Activated CD4-positive, alpha-beta T cell treated with anti-CD3 and anti-CD28 coated beads, Interleukin-2, amount 10 ng/mL, durations not matched to agents 24 days and 14 days (primary cell): ENCODE measurements at regions not wholly inside any gene's neighbourhood (a gene's known extent, or its start where the extent isn't known, plus 50 kb on each side); places are given as distances from the start of the nearest gene placed in this dataset.
A peak's percentile ranks its signal among the peaks of the same experiment; 100 is the strongest.

Source experiments
- DNase-seq: peaks from one replicate; pipeline ENCODE4 v3.0.0; 2022
- H3K27ac Mint-ChIP-seq: one replicate; pipeline ENCODE4 v1.8.0; 2022; ENCODE audit warnings: mild to moderate bottlenecking, mixed read lengths
- H3K27me3 Mint-ChIP-seq: one replicate; pipeline ENCODE4 v1.8.0; 2022; ENCODE audit warnings: mixed read lengths
- H3K36me3 Mint-ChIP-seq: one replicate; pipeline ENCODE4 v1.8.0; 2022; ENCODE audit warnings: low read depth, mild to moderate bottlenecking, mixed read lengths
- H3K4me1 Mint-ChIP-seq: one replicate; pipeline ENCODE4 v1.8.0; 2021; ENCODE audit warnings: mixed read lengths
- H3K4me3 Mint-ChIP-seq: one replicate; pipeline ENCODE4 v1.8.0; 2022; ENCODE audit warnings: mild to moderate bottlenecking, moderate library complexity, mixed read lengths
- H3K9me3 Mint-ChIP-seq: one replicate; pipeline ENCODE4 v1.8.0; 2021; ENCODE audit warnings: mixed read lengths
- intact Hi-C: fragments of 100-400 bp; cut with micrococcal nuclease; formaldehyde crosslinking; loops from one replicate; pipeline ENCODE4 v1.15.1; 2023

DNA sequence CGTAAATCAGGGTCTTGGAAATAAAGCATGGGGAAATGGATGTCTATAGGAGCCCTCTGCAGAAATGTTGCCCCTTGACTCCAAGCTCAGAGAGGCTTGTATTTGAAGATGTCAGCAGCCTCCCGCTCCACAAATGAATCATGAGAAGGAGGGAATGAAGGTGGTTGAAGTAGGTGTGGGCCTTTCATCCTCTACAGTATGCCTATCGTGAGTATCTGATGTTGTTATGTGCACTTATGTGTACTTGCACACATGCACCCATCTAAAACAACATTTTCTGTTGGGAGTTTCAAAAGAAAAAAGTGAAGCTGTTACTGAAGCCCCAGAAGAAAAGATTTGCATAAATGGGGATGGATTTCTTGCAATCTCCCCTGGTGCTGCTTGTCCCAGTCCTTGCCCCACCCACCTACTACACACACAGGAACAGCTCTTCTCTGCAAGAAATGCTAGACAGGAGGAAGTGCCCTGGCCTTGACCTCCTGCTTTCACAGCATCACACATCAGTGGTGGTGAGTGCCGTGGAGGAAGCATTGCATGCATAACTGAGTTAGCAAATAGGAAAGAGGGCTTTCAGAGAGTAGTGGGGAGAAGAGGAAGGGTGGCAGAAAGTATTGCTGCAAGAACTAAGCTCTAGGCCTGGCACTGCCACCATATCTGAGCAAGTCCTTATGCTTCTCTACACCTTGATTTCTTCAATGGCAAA lies 156.1 kb downstream of the SNX18 start:
- H3K27ac Mint-ChIP-seq: peak overlapping the region; percentile 7
- peak; percentile 85 for DNase-seq

DNA sequence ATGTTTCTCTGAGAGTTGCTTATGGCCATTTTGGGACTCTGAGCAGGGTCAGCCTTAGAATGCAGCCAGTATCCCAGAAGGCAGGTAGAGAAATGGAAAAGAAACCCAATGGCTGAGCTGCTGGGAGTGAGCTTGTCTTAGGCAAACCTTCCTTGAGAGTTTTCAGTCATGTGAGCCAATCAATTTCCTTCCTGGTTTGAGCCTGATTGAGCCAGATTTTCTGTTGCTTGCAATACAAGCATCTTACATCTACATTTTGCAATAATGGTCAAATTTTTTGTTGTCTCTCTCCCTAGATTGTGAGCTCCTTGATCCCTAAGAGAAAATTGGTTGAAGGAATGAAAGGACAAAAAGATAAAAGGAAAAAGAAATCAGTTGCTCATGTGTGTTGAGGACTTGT lies 155.3 kb downstream of the SNX18 start:
- DNase-seq: no peak
- peaks cover 17% of the 10 kb centered on the region for H3K9me3 Mint-ChIP-seq
- H3K4me1 Mint-ChIP-seq: peaks cover 62% of the 10 kb centered on the region
- peaks cover under 1% of the 10 kb centered on the region for H3K27me3 Mint-ChIP-seq
- no peak overlapping the region for H3K4me3 Mint-ChIP-seq
- intact Hi-C loops: no loop called here
- peaks cover 6% of the 10 kb centered on the region for H3K36me3 Mint-ChIP-seq
- no peak overlapping the region for H3K27ac Mint-ChIP-seq

More for the DNA sequence above, 156.1 kb downstream of the SNX18 start:
- intact Hi-C loops: no loop called here
- H3K36me3 Mint-ChIP-seq: peaks cover 1% of the 10 kb centered on the region
- peak overlapping the region; percentile 7 for H3K4me3 Mint-ChIP-seq
- peaks cover 8% of the 10 kb centered on the region for H3K27me3 Mint-ChIP-seq
- H3K9me3 Mint-ChIP-seq: peaks cover 17% of the 10 kb centered on the region
- peaks cover 63% of the 10 kb centered on the region for H3K4me1 Mint-ChIP-seq

DNA sequence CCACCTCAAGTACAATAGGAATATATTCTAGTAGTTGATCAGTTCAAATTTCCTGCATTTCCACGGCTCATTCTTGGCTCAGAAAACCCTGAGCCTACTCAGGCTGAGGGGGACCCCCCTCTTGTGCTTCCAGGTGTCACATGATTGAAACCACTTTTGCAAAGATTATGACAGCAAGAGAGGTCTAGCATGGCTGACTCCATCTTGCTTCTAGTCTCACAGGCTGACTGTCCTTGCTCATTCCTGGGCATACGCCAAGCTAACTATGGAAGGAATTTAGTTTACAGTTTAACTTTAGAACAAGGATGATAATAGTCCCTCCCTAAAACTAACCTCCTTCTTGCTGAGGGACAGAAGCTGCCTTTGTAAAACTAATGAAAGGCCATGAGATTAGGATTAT lies 154.1 kb downstream of the SNX18 start:
- Mint-ChIP-seq H3K27me3 (no peaks in the 10 kb centered on the region), H3K4me1 (peaks cover 59% of the 10 kb centered on the region), H3K4me3 (no peak overlapping the region), H3K36me3 (peaks cover 6% of the 10 kb centered on the region), H3K9me3 (peaks cover 18% of the 10 kb centered on the region), H3K27ac (no peak overlapping the region)
- intact Hi-C loops: no loop called here
- DNase-seq: no peak

DNA sequence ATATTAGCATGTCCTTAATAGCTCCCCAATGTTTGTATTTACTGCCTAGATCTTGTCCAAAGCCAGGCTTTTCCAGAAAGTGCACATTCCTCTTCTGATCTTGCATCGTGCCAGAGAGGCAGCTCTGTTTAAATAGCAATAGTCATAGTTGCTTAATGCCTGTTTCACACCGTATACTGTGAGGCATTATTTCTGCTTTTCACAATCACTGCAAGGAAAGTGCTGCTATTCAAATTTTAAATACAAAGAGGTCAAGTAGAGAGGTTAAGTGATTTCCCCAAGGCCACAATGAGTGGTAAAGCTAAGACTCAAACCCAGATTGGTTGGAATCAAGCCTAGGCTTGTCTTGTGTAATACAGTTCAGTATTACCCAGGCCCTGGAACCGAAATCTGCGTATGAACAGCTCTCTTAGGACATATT lies 153.6 kb downstream of the SNX18 start:
- Mint-ChIP-seq H3K27ac (no peak overlapping the region), H3K27me3 (no peaks in the 10 kb centered on the region), H3K9me3 (peaks cover 18% of the 10 kb centered on the region), H3K36me3 (peaks cover 6% of the 10 kb centered on the region), H3K4me1 (peaks cover 53% of the 10 kb centered on the region), H3K4me3 (no peak overlapping the region)
- DNase-seq: peak; percentile 47
- intact Hi-C loops: no loop called here

DNA sequence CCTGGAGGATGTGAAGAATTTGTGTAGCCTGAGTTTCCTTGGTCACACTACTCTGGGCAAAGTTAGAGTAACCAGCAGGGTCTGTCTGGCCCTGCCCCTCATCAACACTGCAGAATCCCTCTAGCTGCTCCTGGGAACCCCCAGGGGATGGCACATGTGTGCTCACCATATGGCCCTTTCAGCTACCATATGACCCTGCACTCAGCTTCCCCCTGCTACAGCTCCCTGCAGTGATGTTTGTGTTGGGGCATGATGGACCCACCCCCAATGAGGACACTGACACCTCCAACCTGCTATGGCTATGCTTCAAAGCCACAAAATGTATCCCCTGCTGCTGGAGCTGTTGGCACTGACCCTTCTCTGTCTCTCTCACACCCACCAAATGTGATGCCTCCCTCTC lies 152.7 kb downstream of the SNX18 start:
- Mint-ChIP-seq H3K36me3 (peaks cover 6% of the 10 kb centered on the region), H3K27me3 (peaks cover 2% of the 10 kb centered on the region), H3K4me3 (peak overlapping the region; percentile 12), H3K27ac (no peak overlapping the region), H3K4me1 (peaks cover 52% of the 10 kb centered on the region), H3K9me3 (peaks cover 21% of the 10 kb centered on the region)
- intact Hi-C loops: no loop called here
- peak; percentile 54 for DNase-seq

DNA sequence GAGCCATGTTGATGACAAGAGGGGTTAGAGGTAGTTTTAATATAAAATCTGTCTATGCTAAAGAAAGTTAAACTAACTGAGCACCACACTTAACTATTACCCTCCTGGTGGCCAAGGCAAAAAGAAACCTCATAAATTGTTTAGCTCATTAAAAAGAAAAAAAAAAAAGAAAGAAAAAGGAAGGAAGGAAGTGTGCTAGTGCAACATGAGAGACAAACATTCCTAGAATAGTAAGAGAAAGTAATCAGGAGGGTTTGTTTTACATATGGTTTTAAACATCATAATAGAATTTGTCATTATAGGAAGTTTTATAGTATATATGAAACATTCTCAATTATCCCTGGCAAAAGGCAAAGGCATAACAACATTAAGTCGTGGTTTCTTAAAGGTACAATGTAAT lies 152.3 kb downstream of the SNX18 start:
- Mint-ChIP-seq H3K4me3 (peak overlapping the region; percentile 8), H3K27ac (no peak overlapping the region), H3K36me3 (peaks cover 6% of the 10 kb centered on the region), H3K27me3 (peaks cover 3% of the 10 kb centered on the region), H3K4me1 (peaks cover 52% of the 10 kb centered on the region), H3K9me3 (peaks cover 21% of the 10 kb centered on the region)
- peak; percentile 29 for DNase-seq
- intact Hi-C loops: no loop called here

DNA sequence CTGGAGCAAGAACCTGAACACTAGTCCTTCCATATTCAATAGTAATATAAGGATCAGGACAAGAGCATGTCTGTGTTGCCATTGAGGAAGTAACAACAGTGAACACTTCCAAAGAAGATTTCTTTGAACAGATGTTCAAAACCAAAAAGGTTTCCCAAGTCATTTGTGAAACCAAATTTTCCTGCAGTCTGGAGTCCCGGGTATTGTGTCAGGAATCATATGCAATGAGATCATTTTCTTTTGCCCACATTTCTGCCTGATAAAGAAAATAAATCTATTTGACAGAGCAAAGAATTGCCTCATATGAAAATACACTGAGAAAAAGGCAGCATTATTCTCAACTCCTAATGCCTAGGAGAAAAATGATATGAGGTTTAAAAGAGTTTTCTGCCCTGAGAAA lies 151.7 kb downstream of the SNX18 start:
- Mint-ChIP-seq H3K4me3 (no peak overlapping the region), H3K9me3 (peaks cover 18% of the 10 kb centered on the region), H3K27me3 (peaks cover 3% of the 10 kb centered on the region), H3K27ac (no peak overlapping the region), H3K36me3 (peaks cover 6% of the 10 kb centered on the region), H3K4me1 (peaks cover 46% of the 10 kb centered on the region)
- no peak for DNase-seq
- intact Hi-C loops: no loop called here

DNA sequence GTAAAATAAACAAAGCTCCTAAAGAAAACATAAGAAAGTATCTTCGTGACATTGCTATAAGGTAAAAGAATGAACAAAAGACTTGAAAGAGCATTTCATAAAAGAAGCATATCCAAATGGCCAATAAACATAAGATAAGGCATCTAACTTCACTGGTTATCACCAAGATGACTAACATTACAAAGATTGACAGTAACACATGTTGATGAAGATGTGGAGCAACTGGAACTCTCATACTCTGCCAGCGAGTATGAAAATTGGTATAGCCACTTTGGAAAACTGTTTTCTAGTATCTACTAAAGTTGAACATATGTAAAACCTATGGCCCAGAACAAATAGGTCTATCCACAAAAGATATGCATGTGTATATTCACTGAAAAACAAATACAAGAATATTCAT lies 150.5 kb downstream of the SNX18 start:
- Mint-ChIP-seq H3K27ac (no peak overlapping the region), H3K27me3 (peaks cover 7% of the 10 kb centered on the region), H3K36me3 (peaks cover 6% of the 10 kb centered on the region), H3K4me3 (no peak overlapping the region), H3K9me3 (peaks cover 18% of the 10 kb centered on the region), H3K4me1 (peaks cover 34% of the 10 kb centered on the region)
- intact Hi-C loops: no loop called here
- no peak for DNase-seq

DNA sequence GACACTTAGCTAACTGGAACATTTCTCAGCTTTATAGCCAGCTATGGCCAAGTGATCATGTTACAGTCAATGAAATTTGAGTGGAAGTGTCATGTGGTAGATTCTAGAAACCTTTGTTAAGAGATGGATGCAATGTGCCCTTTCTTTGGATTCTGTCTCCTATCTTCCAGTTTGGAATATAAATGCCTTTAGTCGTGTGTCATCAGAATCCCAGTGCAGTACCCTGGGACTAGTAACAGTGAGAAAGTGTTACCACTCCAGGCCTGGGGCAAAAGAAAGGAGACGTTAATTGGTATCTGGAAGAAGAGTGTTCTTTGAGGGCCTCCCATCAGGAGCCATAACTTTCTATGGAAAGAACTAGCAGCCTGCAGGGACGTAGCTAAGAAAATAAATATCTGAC lies 149.6 kb downstream of the SNX18 start:
- peaks cover 4% of the 10 kb centered on the region for H3K36me3 Mint-ChIP-seq
- intact Hi-C loops: no loop called here
- peaks cover 7% of the 10 kb centered on the region for H3K27me3 Mint-ChIP-seq
- peaks cover 25% of the 10 kb centered on the region for H3K4me1 Mint-ChIP-seq
- H3K27ac Mint-ChIP-seq: no peak overlapping the region
- DNase-seq: no peak
- H3K9me3 Mint-ChIP-seq: peaks cover 14% of the 10 kb centered on the region
- no peak overlapping the region for H3K4me3 Mint-ChIP-seq

DNA sequence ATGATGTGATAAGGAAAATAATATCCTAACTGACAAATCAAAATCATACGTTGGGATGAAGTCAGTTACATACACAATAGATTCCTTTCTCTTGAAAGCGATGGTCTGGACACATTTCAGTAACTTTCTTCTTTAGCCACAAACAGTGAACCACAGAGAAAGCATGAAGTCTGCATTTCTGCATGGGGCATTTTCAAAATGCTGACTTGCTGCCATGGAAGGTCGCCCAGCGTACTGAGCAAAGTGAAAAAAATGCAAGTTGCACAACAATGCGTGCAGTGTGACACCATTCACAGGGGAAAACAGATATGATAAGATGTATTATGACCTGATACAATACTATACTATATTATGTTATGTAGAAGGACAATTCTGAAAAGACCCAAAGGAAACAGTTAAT lies 146.3 kb downstream of the SNX18 start:
- H3K4me3 Mint-ChIP-seq: no peak overlapping the region
- intact Hi-C loops: no loop called here

DNA sequence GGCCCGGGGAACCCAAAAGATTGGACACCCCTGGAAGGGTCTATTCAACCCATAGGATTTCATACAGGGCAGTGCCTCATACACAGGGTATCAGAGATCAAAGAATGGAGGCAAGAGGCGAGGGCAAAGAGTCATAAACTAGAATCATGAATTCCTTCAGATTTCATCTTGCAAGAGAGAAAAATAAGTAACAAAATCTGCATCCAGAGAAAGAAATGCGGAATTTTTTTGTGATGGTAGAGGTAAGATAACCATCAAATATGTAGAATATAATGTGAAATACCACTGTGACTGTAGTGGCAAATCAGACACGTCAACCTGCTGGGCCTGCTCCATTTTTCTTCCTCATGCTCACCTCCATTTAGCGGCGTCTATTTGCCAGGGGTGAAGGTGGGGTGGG lies 143.6 kb downstream of the SNX18 start:
- Mint-ChIP-seq H3K27me3 (peaks cover 7% of the 10 kb centered on the region), H3K36me3 (no peaks in the 10 kb centered on the region), H3K4me3 (no peak overlapping the region), H3K4me1 (peaks cover 4% of the 10 kb centered on the region), H3K9me3 (peaks cover 4% of the 10 kb centered on the region), H3K27ac (no peak overlapping the region)
- intact Hi-C loops: no loop called here
- DNase-seq: no peak

More for the DNA sequence above, 146.3 kb downstream of the SNX18 start:
- Mint-ChIP-seq H3K27ac (no peak overlapping the region), H3K36me3 (peaks cover 4% of the 10 kb centered on the region), H3K9me3 (peaks cover 13% of the 10 kb centered on the region), H3K27me3 (peaks cover 7% of the 10 kb centered on the region), H3K4me1 (peaks cover 4% of the 10 kb centered on the region)
- no peak for DNase-seq

DNA sequence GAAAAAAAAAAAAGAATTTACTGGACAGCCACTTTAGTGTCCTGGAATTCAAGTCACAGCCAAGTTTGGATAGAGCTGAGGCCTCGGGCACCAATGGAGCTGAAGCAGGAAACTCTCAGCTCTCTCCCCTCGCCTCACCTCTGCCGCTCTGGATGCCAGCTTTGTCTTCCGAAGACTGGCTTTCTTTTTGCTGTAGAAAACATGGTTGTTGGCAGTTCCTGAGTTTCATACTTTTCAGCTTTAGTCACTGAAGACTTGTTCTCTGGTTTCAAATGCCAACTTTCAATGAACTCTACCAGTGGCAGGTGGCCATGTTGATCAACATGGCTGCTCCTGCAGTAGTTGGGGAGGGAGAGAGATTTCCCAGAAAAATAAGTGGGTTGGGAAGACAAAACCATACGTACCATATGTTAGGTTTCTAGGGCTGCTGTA lies 142.2 kb downstream of the SNX18 start:
- Mint-ChIP-seq H3K4me3 (no peak overlapping the region), H3K36me3 (no peaks in the 10 kb centered on the region), H3K9me3 (no peaks in the 10 kb centered on the region), H3K27me3 (peaks cover 4% of the 10 kb centered on the region), H3K27ac (no peak overlapping the region), H3K4me1 (peaks cover 5% of the 10 kb centered on the region)
- no peak for DNase-seq
- intact Hi-C loops: no loop called here

DNA sequence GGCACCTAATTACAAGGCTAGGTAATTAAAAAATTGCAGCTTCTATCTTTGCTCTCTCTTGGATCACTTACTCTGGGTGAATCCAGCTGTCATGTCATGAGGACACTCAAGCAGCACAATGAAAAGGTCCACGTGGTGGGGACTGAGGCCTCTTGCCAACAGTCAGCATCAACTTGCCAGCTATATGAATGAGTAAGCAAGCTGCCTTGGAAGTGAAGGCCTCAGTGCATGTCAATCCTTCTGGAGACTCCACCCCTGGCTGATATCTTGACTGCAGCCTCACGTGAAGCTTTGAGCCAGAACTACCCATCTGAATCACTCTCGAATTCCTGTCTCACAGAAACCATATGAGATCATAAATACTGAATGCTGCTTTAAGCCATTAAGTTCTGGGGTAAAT lies 140.5 kb downstream of the SNX18 start:
- Mint-ChIP-seq H3K27ac (no peak overlapping the region), H3K9me3 (no peaks in the 10 kb centered on the region), H3K4me3 (no peak overlapping the region), H3K4me1 (peaks cover 14% of the 10 kb centered on the region), H3K27me3 (no peaks in the 10 kb centered on the region), H3K36me3 (no peaks in the 10 kb centered on the region)
- intact Hi-C loops: no loop called here
- DNase-seq: no peak

DNA sequence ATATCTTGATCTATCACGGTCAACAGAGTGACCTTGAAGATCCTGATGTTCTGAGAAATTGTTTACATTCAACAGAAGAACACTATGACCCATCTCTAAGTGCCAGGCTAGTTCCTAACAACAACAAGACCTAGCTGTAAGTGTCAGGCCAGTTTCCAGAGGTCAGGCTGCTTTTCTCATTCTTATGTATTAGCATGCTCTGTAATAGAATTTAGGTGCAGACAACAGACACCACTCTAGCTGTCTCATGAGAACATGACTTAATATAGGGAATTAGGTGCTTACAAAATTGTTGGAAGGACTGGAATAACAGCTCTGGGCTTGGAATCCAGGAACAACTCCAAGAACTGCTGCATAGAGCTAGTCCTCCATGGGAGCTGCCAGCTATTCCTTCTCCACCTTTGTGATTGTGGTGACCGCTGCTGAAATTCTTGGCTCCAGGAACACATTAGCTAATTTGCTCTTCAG lies 138.7 kb downstream of the SNX18 start:
- Mint-ChIP-seq H3K4me3 (no peak overlapping the region), H3K9me3 (no peaks in the 10 kb centered on the region), H3K27me3 (no peaks in the 10 kb centered on the region), H3K27ac (no peak overlapping the region), H3K36me3 (no peaks in the 10 kb centered on the region), H3K4me1 (peaks cover 14% of the 10 kb centered on the region)
- DNase-seq: no peak
- intact Hi-C loops: no loop called here

DNA sequence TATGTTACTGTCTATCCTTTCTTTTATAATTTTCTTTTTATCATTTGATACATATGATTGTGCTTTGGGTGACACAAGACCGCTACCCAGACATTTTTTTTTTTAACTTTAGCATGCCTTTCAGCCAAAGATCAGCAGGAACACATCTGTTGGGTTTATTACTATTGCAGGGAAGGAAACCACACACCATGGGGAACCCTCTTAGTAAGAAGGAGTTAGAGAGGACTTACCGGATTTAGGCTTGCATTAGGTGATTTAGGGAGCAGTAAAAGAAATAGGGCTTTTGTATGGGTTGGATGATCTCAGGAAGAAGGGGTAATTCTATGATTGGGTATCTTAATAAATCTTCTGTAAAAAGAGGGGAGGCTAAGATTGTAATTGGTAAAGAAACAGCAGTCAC lies 138.2 kb downstream of the SNX18 start:
- no peak for DNase-seq
- Mint-ChIP-seq H3K27me3 (no peaks in the 10 kb centered on the region), H3K4me3 (no peak overlapping the region), H3K9me3 (no peaks in the 10 kb centered on the region), H3K36me3 (no peaks in the 10 kb centered on the region), H3K4me1 (peaks cover 14% of the 10 kb centered on the region), H3K27ac (no peak overlapping the region)
- intact Hi-C loops: no loop called here
